NCI-H82 treated with DMSO at 0.1 percent for 48 hours (cell line): ENCODE measurements at regions not wholly inside any gene's neighbourhood (a gene's known extent, or its start where the extent isn't known, plus 50 kb on each side); places are given as distances from the start of the nearest gene placed in this dataset.
A peak's percentile ranks its signal among the peaks of the same experiment; 100 is the strongest.
"Not testable (repeated sequence)": the region's sequence is repeated elsewhere in the genome, so short reads cannot be mapped to it uniquely, and the experiment has no call there.

Experiments used
- DNase-seq: peaks from one replicate; lab custom pipeline; 2025; ENCODE audit not compliant: unreplicated experiment; lab: John Stamatoyannopoulos, UW

DNA sequence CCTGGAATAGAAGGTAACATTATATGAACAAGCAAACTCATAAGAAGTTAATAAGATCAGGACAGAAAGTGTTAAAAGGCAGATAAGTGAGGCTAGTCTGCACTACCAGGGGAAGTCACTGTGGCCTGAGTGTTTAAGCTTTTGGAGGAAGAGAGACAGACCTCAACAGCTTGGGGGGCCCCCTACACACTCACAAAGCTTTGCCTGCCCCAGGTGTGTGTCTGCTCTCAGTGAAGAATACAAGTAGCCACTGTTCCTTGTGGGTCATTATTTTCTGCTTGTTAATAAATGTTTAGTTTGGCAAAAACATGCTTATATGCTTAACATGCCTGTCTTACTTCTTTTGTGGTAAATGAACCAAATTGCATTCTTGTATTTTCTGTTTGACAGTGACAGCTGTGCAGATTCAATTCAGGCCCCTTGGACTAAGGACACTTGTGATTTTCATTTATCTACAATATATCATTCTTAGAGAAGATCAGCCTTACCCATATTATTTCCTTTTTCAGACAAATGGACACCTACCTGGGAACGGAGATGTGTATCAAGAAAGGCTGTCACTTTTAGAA is 50.7 kb upstream of the C12orf71 start:
- DNase-seq = peak; percentile 98

DNA sequence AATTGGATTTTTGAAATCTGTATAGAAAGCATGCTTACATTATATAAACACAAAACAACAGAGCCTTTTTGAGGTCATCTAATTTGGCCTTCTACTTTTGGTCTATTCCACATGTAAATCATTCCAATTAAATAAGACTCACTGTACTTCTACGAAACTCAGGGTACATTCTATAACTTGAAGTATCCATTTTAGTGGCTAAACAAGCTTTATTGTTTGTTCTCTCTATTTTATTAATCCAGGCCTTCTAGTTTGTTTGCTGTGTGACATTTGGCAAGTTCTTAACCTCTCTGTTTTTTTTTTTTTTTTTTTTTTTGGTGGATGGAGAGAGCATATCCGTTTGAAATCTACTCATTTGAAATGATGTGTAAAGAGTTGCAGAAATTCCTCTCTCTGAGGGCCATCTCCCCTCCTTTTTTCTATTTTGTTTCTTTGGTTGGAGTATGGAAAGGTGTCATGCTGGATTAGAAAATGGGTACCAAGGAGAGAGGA is 58.1 kb upstream of the C12orf71 start:
- DNase-seq = no peak

DNA sequence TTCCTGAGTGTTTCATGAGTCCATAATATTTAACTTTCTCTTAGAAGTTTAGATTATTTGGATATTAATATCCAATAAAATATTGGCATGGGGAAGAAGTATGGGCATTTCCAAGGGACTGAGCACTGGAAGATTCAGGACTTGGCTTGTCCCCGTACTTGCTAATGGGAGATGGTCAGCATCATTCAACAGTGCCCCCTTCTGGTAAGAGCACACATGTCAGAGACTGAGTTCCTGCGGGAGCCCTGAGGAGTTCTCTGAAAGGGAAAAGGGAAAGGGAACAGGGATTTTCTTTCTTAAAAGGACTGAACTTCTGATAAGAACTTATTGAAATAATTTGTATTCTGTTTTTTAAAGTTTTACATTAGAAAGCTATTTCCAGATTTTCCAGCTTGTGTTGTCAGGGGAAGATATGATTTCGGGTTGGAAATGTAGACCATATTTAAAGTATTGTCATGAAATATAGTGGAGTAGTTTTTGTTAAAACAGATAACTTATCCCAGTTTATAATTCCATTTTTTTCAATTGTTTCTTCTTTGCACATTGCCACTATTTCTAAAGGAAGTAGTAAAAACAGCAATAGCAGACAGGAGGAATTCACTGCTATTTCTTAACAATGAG is 59.8 kb upstream of the C12orf71 start:
- DNase-seq = peak; percentile 64

DNA sequence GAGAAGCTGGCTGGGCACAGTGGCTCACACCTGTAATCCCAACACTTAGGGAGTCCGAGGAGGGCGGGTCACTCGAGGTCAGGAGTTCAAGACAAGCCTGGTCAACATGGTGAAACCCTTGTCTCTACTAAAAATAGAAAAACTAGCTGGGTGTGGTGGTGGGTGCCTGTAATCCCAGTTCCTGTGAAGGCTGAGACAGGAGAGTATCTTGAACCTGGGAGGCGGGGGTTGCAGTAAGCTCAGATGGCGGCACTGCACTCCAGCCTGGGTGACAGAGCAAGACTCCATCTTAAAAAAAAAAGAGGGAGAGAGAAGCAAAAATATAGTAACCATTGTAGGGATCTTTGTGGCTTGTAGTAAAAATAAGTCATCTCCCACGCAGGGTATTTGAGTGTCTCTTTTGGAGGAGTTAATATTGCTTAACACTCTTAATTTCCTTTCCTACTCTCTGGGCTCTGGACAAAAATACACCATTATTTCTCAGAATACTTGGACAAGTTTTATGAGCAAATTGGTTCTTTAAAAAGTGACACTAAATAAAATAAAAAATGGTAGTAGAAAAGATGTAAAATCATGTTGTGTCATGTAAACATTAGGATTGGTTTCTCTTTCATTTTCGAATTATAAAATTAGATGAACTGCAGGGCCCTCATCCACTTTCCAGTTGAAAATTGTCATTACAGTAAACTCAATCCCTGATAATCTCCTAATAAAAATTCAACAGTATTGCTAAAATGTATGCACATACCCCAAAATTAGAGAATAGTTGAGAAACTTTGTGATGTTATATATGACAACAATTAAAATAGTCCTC is 61.1 kb upstream of the C12orf71 start:
- DNase-seq = no peak

DNA sequence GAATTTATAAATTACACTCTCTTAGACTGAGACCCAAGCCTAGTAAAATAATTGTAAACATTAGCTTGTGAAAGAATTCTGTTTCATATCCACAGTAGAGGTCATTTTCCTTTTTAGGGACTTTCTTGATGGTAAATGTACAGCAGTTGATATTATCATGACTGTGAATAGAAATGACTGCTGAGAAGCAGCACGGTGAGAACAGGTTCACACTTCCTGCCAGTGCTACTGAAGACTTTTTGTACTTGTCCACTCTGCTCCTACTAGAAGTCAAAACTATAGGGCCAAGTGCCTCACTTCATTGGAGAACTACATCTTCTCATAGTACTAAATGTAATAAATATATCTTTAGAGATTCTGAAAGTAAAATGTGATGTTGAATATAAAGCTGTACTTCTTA is 63.3 kb upstream of the C12orf71 start:
- DNase-seq = not testable (repeated sequence)

DNA sequence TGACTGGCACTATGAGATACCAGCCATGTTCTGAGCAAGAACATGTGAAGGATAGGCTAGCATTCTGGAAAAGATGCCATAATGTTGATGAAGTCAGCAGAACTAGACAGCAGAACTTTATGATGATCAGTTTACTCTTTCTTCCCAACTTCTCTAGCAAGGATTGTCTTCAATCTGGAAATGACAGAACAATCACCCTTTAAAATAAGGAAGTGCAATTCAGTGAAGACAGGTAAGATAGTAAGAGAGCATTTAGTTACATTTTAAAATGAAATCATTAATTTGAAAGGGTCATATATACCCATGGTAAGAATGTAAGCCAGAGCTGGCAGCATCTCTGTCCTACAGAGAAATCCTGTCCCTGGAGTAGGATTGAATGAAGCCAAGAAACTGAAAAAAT is 66.0 kb upstream of the C12orf71 start:
- no peak for DNase-seq

DNA sequence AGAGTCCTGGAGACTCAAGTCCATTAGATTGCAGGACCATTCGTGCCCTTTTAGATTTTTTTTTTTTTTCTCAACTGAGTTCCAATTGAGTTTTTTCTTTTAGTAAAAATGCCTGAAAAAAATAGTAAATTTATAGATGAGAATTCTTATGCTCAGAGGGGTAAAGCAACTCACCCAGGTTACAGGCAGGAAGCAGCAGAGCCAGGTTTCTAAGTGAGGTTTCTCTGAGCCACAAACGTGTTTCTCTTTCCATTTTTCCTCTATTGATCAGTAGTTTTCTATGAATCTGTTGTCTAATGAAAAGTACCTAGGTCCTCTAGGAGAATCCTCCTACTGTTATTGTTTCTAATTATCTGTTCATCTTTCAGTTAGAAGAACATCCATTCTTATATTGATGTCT is 66.4 kb upstream of the C12orf71 start:
- no peak for DNase-seq

DNA sequence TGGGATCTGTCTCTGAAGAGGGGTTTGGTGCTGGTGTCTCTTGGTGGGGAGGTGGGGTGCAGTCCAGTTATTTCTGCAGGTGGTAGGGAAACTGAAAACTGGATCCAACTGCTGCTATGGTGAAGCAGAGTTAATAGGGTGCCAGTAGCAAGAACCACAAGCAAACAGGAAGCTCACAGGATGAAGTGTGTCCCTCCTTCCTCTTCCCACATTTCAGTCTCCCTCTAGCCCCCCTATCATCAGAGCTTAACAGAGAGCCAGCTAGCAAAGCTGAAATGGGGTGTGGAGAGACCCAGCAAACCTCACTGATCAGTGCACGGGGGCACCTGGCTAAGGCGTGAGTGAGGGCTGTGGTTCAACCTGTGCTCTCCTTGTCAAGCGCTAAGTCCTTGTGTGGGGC is 69.1 kb upstream of the C12orf71 start:
- DNase-seq = no peak

DNA sequence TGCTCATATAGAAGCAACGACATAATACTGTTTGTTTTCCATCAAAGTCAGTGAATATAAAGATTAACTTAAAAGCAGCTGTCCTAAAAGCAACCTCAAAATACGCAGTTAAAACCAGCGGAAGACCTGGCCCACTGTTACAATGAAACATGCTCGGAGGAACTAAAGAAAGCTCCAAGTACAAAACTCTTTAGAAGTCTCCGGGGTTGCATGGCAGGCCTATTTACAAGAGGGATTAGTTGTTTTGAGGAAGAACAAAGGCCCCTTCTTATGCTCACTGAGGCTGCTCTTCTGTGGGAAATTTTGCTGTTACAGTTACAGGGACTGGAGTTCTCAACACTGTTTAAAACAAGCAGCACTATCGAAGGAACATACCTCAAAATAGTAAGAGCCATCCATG is 75.9 kb upstream of the C12orf71 start:
- DNase-seq = no peak

DNA sequence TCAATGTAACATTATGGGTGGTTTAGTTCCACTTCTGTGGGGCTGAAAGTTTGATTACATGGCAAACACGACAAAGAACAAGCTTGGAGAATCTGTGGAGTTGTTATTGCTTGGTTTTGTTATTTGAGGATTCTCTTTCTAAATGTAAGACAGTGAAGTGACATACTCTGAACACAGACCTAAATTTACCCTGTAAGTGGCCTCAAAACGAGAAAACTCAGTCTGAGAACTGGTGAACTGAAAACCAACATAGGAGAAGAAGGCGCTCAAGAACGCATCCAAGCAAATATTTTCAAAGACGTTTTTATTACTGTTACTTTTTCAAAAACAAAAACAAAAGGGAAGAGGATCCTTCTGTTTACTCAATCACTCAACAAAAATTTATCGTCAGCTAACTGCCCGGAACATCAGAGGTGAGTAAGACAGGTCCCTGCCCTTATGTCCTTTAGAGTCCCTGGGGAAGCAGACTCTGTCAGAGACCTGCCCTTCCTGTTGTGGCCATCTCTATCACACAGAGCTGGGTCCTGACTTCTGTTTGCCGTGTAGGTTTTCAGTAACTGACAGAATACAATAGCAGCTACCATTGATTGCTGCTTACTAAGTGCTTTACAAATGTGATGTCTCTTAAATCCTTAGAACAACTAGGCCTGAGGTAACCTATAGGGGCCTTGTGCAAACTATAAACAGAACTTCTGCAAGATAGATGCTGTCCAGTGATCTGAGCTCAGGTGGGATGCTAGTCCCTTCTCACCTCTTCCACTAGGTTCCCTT is 79.3 kb upstream of the C12orf71 start:
- no peak for DNase-seq

DNA sequence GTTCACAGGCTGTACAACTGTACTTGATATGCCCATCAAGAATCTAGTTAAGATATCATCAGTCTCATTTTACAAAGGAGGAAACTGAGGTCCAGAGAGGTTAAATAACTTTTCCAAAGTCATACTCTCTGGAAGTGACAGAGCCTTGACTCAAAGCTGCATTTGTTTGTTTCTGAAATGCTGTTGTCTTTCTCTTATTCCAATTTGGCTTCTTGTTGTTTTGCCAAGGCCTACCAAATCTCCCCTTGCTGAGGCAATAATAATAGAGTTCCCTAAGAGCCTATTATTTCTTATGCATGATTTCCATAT is 79.8 kb upstream of the C12orf71 start:
- no peak for DNase-seq

DNA sequence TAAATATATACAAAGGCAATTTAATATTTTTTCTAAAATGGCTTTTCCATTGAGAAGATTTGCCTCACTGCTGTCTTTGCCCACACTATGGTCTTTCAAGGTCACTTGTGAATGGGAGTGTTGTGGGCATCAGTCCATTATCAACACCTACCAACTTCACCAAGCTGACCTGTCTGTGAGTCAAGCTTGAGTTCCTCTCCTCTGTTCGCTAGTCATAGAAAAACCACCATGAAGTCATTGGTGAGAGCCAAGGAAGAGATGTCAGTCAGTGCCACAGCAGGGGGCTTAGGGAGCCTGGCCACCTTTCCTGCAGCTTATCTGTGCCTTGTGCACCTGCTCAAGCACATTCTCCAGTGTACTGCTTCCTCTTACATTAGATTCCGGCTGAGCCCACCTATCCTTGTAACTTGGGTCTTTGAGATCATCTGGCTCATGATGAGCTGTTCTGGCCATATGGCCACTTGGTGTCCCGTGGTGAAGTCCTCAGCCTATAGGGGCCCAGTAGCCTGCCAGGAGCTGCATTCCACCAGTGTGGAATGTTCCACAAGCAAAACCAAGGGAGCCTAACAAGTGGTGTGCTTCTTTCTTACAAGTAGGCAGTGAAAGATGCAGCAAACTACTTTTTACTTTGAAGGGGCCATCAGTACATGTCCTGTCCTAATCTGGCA is 80.8 kb upstream of the C12orf71 start:
- no peak for DNase-seq

DNA sequence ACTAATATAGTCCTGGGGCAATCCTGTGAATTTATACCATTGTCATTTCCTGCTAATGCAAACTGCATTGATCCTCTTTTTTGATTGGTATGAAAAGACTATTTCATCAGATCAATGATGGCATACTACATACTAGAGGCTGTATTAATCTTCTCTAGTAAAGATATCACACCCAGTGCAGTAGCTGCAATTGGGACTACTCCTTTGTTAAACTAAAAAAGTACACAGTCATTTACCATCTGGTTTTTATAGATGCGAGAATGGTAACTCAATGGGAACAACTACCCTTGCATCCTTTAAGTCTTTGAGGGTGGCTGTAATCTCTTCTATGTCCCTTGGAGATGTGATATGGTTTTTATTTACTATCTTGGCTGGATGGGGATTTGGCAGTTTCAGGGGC is 80.2 kb upstream of the STK38L start:
- DNase-seq = no peak

DNA sequence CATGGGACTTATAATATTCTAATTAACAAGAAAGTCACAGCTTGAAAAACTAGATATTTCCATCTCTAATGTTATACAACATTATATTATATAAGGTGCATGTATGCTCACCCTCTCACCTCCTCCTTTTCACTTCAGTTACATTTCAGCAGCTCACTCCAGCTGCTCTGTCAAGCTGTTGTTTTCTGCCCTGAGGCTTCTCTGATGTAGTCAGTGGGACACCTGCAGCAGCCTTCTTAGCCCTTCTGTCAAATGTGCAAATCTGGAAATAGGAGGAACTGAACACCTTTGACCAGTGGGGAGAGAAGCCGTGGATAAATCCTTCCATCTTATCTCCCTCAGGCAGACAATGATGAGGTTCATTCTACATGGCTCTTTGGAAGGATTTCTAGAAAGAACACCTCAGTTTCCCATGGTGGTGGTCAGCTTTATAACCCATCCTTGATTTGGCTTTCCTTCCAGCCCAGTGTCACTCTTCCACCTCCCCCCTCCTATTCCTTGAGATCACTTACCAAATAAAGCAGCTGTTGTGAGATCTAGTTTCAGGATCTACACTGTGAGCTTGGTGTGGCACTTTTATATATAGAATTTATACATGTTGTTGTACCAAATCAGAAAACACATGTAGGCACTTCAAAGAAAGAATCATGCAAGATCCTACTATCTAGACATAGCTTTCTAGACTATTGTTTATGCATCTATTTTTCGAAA is 79.6 kb upstream of the STK38L start:
- DNase-seq = no peak

DNA sequence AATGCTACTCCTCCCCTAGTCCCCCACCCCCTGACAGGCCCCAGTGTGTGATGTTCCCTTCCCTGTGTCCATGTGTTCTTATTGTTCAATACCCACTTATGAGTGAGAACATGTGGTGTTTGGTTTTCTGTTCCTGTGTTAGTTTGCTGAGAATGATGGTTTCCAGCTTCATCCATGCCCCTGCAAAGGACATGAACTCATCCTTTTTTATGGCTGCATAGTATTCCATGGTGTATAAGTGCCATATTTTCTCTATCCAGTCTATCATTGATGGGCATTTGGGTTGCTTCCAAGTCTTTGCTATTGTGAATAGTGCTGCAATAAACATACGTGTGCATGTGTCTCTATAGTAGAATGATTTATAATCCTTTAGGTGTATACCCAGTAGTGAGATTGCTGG is 78.1 kb upstream of the STK38L start:
- DNase-seq = not testable (repeated sequence)

DNA sequence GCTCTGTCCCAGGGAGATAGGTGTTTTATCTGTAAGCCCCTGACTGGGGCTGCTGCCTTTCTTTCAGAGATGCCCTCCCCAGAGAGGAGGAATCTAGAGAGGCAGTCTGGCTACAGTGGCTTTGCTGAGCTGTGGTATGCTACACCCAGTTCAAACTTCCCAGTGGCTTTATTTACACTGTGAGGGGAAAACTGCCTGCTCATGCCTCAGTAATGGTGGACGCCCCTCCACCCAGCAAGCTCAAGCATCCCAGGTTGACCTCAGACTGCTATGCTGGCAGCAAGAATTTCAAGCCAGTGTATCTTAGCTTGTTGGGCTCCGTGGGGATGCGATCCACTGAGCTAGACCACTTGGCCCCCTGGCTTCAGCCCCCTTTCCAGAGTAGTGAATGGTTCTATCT is 72.6 kb upstream of the STK38L start:
- not testable (repeated sequence) for DNase-seq

DNA sequence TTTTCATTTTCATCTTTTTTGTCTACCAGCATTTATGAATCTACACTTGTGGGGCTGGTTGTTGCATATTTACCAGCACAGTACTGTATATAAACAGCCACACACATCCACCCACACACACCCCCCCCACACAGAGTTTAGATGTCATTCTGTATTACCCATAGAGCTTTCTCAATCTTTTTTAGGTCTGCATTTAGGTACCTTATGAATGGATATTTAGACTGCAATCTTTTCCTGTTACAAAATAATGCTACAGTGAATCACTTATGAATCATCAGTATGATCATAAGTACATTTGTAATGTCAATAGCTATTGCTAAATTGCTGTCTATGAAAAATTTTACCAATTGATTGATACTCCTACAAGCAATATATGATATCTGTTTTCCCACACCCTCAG is 67.3 kb upstream of the STK38L start:
- DNase-seq = no peak

DNA sequence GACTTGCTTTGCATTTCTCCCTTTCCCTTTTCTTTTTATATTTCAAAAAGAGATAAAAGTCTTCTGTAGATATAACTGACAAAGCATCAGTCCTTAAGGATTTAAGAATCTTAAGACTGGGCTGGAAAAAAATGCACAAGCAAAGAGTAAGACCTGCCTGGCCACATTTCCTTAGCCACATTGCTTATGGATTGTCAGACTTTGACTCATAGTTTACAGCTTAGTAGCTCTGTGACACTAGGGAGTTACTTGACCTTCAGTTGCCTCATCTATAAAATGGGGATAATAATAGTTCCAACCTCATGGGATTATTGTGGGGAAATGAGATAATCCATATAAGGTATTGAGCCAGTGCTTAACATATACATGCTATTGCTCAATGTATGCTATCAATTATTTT is 66.4 kb upstream of the STK38L start:
- no peak for DNase-seq

DNA sequence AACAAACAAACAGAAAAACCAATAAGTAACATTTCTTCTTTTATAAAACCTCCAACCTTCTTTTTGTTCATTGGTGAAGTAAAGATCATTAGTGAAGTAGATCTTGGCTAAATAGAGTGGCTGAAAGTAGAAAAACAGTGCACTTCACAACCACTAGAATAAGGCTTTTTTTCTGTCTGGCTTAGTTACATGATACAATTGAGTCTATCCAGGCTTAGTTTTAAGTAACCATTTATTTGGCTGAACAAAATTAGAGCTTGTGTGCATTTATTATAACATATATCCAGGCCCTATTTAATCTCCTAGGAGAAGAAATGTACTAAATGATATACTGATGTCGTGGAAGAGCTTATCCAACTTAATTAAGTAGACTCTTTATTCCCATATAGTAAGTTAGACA is 65.8 kb upstream of the STK38L start:
- no peak for DNase-seq

DNA sequence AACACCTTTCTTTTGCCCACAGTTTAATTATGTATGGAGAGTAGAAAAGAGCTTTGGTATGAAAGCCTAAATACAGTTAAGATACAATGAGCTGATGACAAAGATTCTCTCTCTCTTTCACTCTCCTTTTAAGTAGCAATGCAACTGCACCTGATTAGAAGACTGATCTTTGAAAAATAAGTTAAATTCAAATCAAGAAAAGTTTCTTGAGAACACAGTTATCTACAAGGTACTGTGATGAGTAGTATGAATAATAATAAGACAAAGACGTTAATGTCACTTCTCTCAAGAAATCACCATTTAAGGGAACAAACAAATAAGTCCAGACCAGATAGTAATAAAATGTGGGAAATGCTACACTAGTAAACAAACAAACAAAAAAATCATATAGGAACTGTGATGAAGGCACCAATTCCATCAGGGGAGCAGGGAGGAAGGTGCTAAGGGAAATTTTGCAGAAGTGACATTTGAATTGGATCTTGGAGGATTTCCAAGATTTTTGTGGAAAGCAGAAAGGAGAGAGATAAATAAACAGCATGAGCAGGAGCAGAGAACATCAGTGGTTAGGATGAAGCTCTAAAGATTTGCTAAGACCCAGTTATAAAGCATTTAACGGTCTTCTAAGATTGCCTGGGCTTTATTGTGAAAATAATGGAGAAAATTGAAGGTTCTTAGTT is 65.2 kb upstream of the STK38L start:
- no peak for DNase-seq
